Suprapubic skin (tissue), 4 donors: ENCODE measurements at regions not wholly inside any gene's neighbourhood (a gene's known extent, or its start where the extent isn't known, plus 50 kb on each side); places are given as distances from the start of the nearest gene placed in this dataset.

Experiments used
- DNase-seq, 2 donors: peaks; one replicate each; pipeline ENCODE4 v3.0.0-alpha.2; 2019; ENCODE audit warnings: low spot score in 2 of 2
- H3K27ac ChIP-seq: fragments of 200-600 bp; sonication (generic); one replicate; pipeline ENCODE4 v1.5.1; 2019
- H3K27me3 ChIP-seq: fragments of 200-600 bp; sonication (generic); one replicate; pipeline ENCODE4 v1.5.1; 2019
- H3K36me3 ChIP-seq: fragments of 200-600 bp; sonication (generic); one replicate; pipeline ENCODE4 v1.5.1; 2019
- H3K4me1 ChIP-seq: fragments of 200-600 bp; sonication (generic); one replicate; pipeline ENCODE4 v1.5.1; 2019
- H3K4me3 ChIP-seq: fragments of 200-600 bp; sonication (generic); one replicate; pipeline ENCODE4 v1.5.1; 2019; ENCODE audit warnings: mild to moderate bottlenecking
- H3K9me3 ChIP-seq: fragments of 200-600 bp; sonication (generic); one replicate; pipeline ENCODE4 v1.5.1; 2019
- CTCF ChIP-seq, 2 donors: fragments of 200-600 bp in 1 of 2; fragments of 450-650 bp in 1 of 2; sonication (generic) in 1 of 2; IDR thresholded peaks; one replicate each; pipeline ENCODE4 v1.5.1; 2016 to 2019; ENCODE audit warnings: antibody characterized with exemption in 2 of 2, mild to moderate bottlenecking in 1 of 2, moderate library complexity in 1 of 2
- EP300 ChIP-seq: sonication (generic); formaldehyde crosslinking; IDR thresholded peaks from one replicate; pipeline ENCODE4 v1.6.1; 2017; ENCODE audit warnings: antibody characterized with exemption
- POLR2A ChIP-seq, 2 donors: fragments of 450-650 bp; IDR thresholded peaks; one replicate each; pipeline ENCODE4 v1.6.1; 2017; ENCODE audit warnings: antibody characterized with exemption in 2 of 2, mild to moderate bottlenecking in 2 of 2, moderate library complexity in 2 of 2
- POLR2AphosphoS5 ChIP-seq, 3 donors: sonication (generic); formaldehyde crosslinking; IDR thresholded peaks; one replicate each; pipeline ENCODE4 v1.6.1; 2017; ENCODE audit warnings: antibody characterized with exemption in 3 of 3
- WGBS: methylation state at CpG from one replicate; pipeline ENCODE4 v1.1.5; 2018; 5-methylcytosine and 5-hydroxymethylcytosine counted together

GRCh38 chr9:115642285-115642684 is 511.3 kb upstream of the PAPPA start:
- WGBS, result 63% methylated on average over 1 of the region's 1 CpG
- Histone ChIP-seq H3K27me3 (no peaks in the 10 kb centered on the region), H3K4me3 (no peak overlapping the region), H3K36me3 (no peaks in the 10 kb centered on the region), H3K4me1 (no peaks in the 10 kb centered on the region), H3K9me3 (no peaks in the 10 kb centered on the region), H3K27ac (no peak overlapping the region)
- TF ChIP-seq POLR2AphosphoS5 (IDR thresholded peaks at IDR 0.05), result no peak
- no peak for TF ChIP-seq EP300
- no peak for TF ChIP-seq POLR2A (IDR thresholded peaks at IDR 0.05)
- TF ChIP-seq CTCF (IDR thresholded peaks at IDR 0.05), result no peak
- no peak for DNase-seq

GRCh38 chr9:115643948-115644727 is 509.5 kb upstream of the PAPPA start:
- Histone ChIP-seq H3K4me3 (no peak overlapping the region), H3K36me3 (no peaks in the 10 kb centered on the region), H3K27ac (no peak overlapping the region), H3K4me1 (no peaks in the 10 kb centered on the region), H3K9me3 (no peaks in the 10 kb centered on the region), H3K27me3 (no peaks in the 10 kb centered on the region)
- whole genome bisulfite sequencing, result 75% methylated on average over 4 of the region's 4 CpGs
- no peak for TF ChIP-seq CTCF (IDR thresholded peaks at IDR 0.05)
- no peak for TF ChIP-seq POLR2A (IDR thresholded peaks at IDR 0.05)
- no peak for TF ChIP-seq EP300
- TF ChIP-seq POLR2AphosphoS5 (IDR thresholded peaks at IDR 0.05), result no peak
- no peak for DNase-seq

- peak; percentile 59 to 86 for DNase-seq
- WGBS, result 52% methylated on average over 9 of the region's 9 CpGs
- H3K27me3 ChIP-seq, result no peaks in the 10 kb centered on the region
These were observed 503.6 kb upstream of the PAPPA start for GRCh38 chr9:115649991-115650472.

GRCh38 chr9:115650768-115651167 is 502.8 kb upstream of the PAPPA start:
- no peak for DNase-seq
- no peaks in the 10 kb centered on the region for H3K9me3 ChIP-seq
- H3K27me3 ChIP-seq, result no peaks in the 10 kb centered on the region
- no peak for TF ChIP-seq POLR2AphosphoS5 (IDR thresholded peaks at IDR 0.05)
- no peak for TF ChIP-seq CTCF (IDR thresholded peaks at IDR 0.05)
- no peak for TF ChIP-seq POLR2A (IDR thresholded peaks at IDR 0.05)
- TF ChIP-seq EP300, result no peak
- H3K36me3 ChIP-seq, result no peaks in the 10 kb centered on the region
- H3K4me3 ChIP-seq, result no peak overlapping the region
- H3K4me1 ChIP-seq, result no peaks in the 10 kb centered on the region
- H3K27ac ChIP-seq, result peak overlapping the region; percentile 43

More at GRCh38 chr9:115649991-115650472, 503.6 kb upstream of the PAPPA start:
- TF ChIP-seq EP300, result no peak
- no peak for TF ChIP-seq POLR2A (IDR thresholded peaks at IDR 0.05)
- TF ChIP-seq CTCF (IDR thresholded peaks at IDR 0.05), result no peak
- TF ChIP-seq POLR2AphosphoS5 (IDR thresholded peaks at IDR 0.05), result peak in 2 of 3 donors; percentile 57 to 91
- Histone ChIP-seq H3K27ac (peak overlapping the region; percentile 43), H3K36me3 (no peaks in the 10 kb centered on the region), H3K9me3 (no peaks in the 10 kb centered on the region), H3K4me1 (no peaks in the 10 kb centered on the region), H3K4me3 (no peak overlapping the region)

GRCh38 chr9:115651461-115651860 is 502.1 kb upstream of the PAPPA start:
- DNase-seq, result no peak
- Histone ChIP-seq H3K9me3 (no peaks in the 10 kb centered on the region), H3K4me3 (no peak overlapping the region), H3K27ac (peak overlapping the region; percentile 43), H3K4me1 (no peaks in the 10 kb centered on the region), H3K36me3 (no peaks in the 10 kb centered on the region), H3K27me3 (no peaks in the 10 kb centered on the region)
- TF ChIP-seq POLR2A (IDR thresholded peaks at IDR 0.05), result no peak
- no peak for TF ChIP-seq CTCF (IDR thresholded peaks at IDR 0.05)
- TF ChIP-seq POLR2AphosphoS5 (IDR thresholded peaks at IDR 0.05), result no peak
- TF ChIP-seq EP300, result no peak
